GM23338 (cell line): ENCODE measurements at regions not wholly inside any gene's neighbourhood (a gene's known extent, or its start where the extent isn't known, plus 50 kb on each side); places are given as distances from the start of the nearest gene placed in this dataset.

Experiments
- ATAC-seq: fragments of 200-7000 bp; cut with Tn5 transposase; 3 replicates; pipeline ENCODE4 v1.9.1; 2020
- DNase-seq: peaks from one replicate; pipeline ENCODE4 v3.0.0-alpha.2; 2015; ENCODE audit warnings: low spot score
- H2AFZ ChIP-seq: fragments of 200-600 bp; sonication (generic); 2 replicates; pipeline ENCODE4 v1.8.0; 2016; ENCODE audit warnings: antibody characterized with exemption, mild to moderate bottlenecking, moderate library complexity
- H3F3A ChIP-seq: fragments of 200-600 bp; sonication (generic); replicated peaks from 2 replicates; pipeline ENCODE4 v1.8.0; 2017; ENCODE audit warnings: antibody characterized with exemption, mixed run types, low read depth
- H3K27ac ChIP-seq: fragments of 200-600 bp; sonication (generic); 2 replicates; pipeline ENCODE4 v1.6.1; 2016; ENCODE audit warnings: low read depth
- H3K27me3 ChIP-seq: fragments of 200-600 bp; sonication (generic); 2 replicates; pipeline ENCODE4 v1.8.0; 2016; ENCODE audit warnings: mild to moderate bottlenecking, mixed run types, moderate library complexity; ENCODE audit not compliant: insufficient read depth
- H3K36me3 ChIP-seq: fragments of 200-600 bp; sonication (generic); 2 replicates; pipeline ENCODE4 v1.8.0; 2016; ENCODE audit warnings: mild to moderate bottlenecking; ENCODE audit not compliant: insufficient read depth
- H3K4me1 ChIP-seq: fragments of 200-600 bp; sonication (generic); 2 replicates; pipeline ENCODE4 v1.8.0; 2016; ENCODE audit warnings: mild to moderate bottlenecking, moderate library complexity; ENCODE audit not compliant: insufficient read depth
- H3K4me2 ChIP-seq: fragments of 200-600 bp; sonication (generic); 2 replicates; pipeline ENCODE4 v1.7.1; 2017; ENCODE audit warnings: mixed run types
- H3K4me3 ChIP-seq: fragments of 200-600 bp; sonication (generic); 2 replicates; pipeline ENCODE4 v1.6.1; 2016; ENCODE audit warnings: mixed run types
- H3K79me2 ChIP-seq: fragments of 200-600 bp; sonication (generic); replicated peaks from 2 replicates; pipeline ENCODE4 v1.8.0; 2017; ENCODE audit warnings: mild to moderate bottlenecking; ENCODE audit not compliant: insufficient read depth
- H3K9me2 ChIP-seq: fragments of 200-600 bp; sonication (generic); 2 replicates; pipeline ENCODE4 v1.8.0; 2017; ENCODE audit not compliant: insufficient read depth
- H4K20me1 ChIP-seq: fragments of 200-600 bp; sonication (generic); replicated peaks from 2 replicates; pipeline ENCODE4 v1.8.0; 2017; ENCODE audit warnings: mild to moderate bottlenecking; ENCODE audit not compliant: insufficient read depth
- H3K27ac Mint-ChIP-seq: 2 replicates; pipeline ENCODE4 v1.8.0; 2020; ENCODE audit warnings: inconsistent platforms, mild to moderate bottlenecking, moderate library complexity, mixed read lengths
- H3K27me3 Mint-ChIP-seq: 3 replicates; pipeline ENCODE4 v1.8.0; 2022; ENCODE audit warnings: low read depth, mild to moderate bottlenecking, moderate library complexity, mixed read lengths, inconsistent platforms; ENCODE audit not compliant: insufficient read depth, poor library complexity
- H3K36me3 Mint-ChIP-seq: 3 replicates; pipeline ENCODE4 v1.8.0; 2021; ENCODE audit warnings: low read depth, mild to moderate bottlenecking, inconsistent platforms, moderate library complexity, mixed read lengths
- H3K4me1 Mint-ChIP-seq: 3 replicates; pipeline ENCODE4 v1.8.0; 2020; ENCODE audit warnings: mild to moderate bottlenecking, inconsistent platforms, mixed read lengths
- H3K4me3 Mint-ChIP-seq: 3 replicates; pipeline ENCODE4 v1.8.0; 2021; ENCODE audit warnings: moderate library complexity, mild to moderate bottlenecking, inconsistent platforms, mixed read lengths
- H3K9me3 Mint-ChIP-seq: 3 replicates; pipeline ENCODE4 v1.8.0; 2020; ENCODE audit warnings: moderate library complexity, mild to moderate bottlenecking, inconsistent platforms, mixed read lengths
- CREB1 ChIP-seq: fragments of 250-450 bp; sonication (Bioruptor Pico); IDR thresholded peaks from 2 replicates; pipeline ENCODE4 v1.5.0; 2020; ENCODE audit warnings: low read depth, mild to moderate bottlenecking, moderate library complexity
- CTCF ChIP-seq, 2 experiments: fragments of 200-600 bp in 1 of 2; sonication (generic) in 1 of 2; conservative IDR thresholded peaks; 2 replicates each; pipeline versions ENCODE4 v1.5.1 to v1.6.1; 2016 to 2017; ENCODE audit warnings: antibody characterized with exemption in 2 of 2, low read depth in 2 of 2, mild to moderate bottlenecking in 2 of 2, moderate library complexity in 1 of 2
- ETS1 ChIP-seq: IDR thresholded peaks from 2 replicates; pipeline ENCODE4 v1.6.1; 2016; ENCODE audit warnings: antibody characterized with exemption
- EZH2 ChIP-seq: fragments of 200-600 bp; sonication (generic); IDR thresholded peaks from one replicate; pipeline ENCODE4 v1.8.0; 2017; ENCODE audit warnings: antibody characterized with exemption, mild to moderate bottlenecking, low read depth; ENCODE audit not compliant: unreplicated experiment
- JUNB ChIP-seq: IDR thresholded peaks from one replicate; pipeline ENCODE4 v1.6.1; 2016; ENCODE audit warnings: antibody characterized with exemption; ENCODE audit not compliant: unreplicated experiment
- NANOG ChIP-seq: IDR thresholded peaks from 2 replicates; pipeline ENCODE4 v1.6.1; 2016; ENCODE audit warnings: antibody characterized with exemption, borderline replicate concordance
- STAT1 ChIP-seq: IDR thresholded peaks from one replicate; pipeline ENCODE4 v1.6.1; 2016; ENCODE audit warnings: antibody characterized with exemption; ENCODE audit not compliant: unreplicated experiment
- ZNF114 ChIP-seq: fragments of 250-450 bp; sonication (Bioruptor Pico); IDR thresholded peaks from 2 replicates; pipeline ENCODE4 v1.5.0; 2020; ENCODE audit warnings: mild to moderate bottlenecking, moderate library complexity
- ZNF331 ChIP-seq: fragments of 250-450 bp; sonication (Bioruptor Pico); IDR thresholded peaks from 2 replicates; pipeline ENCODE4 v1.5.0; 2020; ENCODE audit warnings: low read depth, mild to moderate bottlenecking, moderate library complexity
- ZNF462 ChIP-seq: fragments of 250-450 bp; sonication (Bioruptor Pico); IDR thresholded peaks from 2 replicates; pipeline ENCODE4 v1.5.0; 2020; ENCODE audit warnings: mild to moderate bottlenecking, moderate library complexity

- Histone ChIP-seq H3K36me3 (no peaks in the 10 kb centered on the region), H3F3A (no peaks in the 10 kb centered on the region), H3K4me3 (no peak overlapping the region), H3K4me2 (no peak overlapping the region), H3K79me2 (no peaks in the 10 kb centered on the region), H2AFZ (no peak overlapping the region), H3K4me1 (no peaks in the 10 kb centered on the region), H4K20me1 (no peaks in the 10 kb centered on the region), H3K27me3 (no peaks in the 10 kb centered on the region), H3K9me2 (no peaks in the 10 kb centered on the region), H3K27ac (no peak overlapping the region)
- ATAC-seq (no peak), DNase-seq (no peak)
- Mint-ChIP-seq H3K4me1 (peaks cover 2% of the 10 kb centered on the region; the same call in 1 of the 3 replicates), H3K4me3 (no peak overlapping the region), H3K9me3 (no peaks in the 10 kb centered on the region), H3K36me3 (no peaks in the 10 kb centered on the region), H3K27ac (no peak overlapping the region), H3K27me3 (no peaks in the 10 kb centered on the region)
- TF ChIP-seq JUNB: no peak
- TF ChIP-seq ETS1: no peak
- TF ChIP-seq CREB1: no peak
- no peak for TF ChIP-seq ZNF331 (CRISPR knock-in tag)
- TF ChIP-seq CTCF (conservative IDR thresholded peaks at IDR 0.05; ENCODE audit: low read depth in 2 of 2): no peak
- no peak for TF ChIP-seq EZH2
- no peak for TF ChIP-seq ZNF114
- TF ChIP-seq NANOG: no peak
- no peak for TF ChIP-seq STAT1
Observed at GRCh38 chr17:21522755-21523336, 146.7 kb downstream of the KCNJ12 start.

- Mint-ChIP-seq H3K4me3 (no peak overlapping the region), H3K9me3 (no peaks in the 10 kb centered on the region)
Observed at GRCh38 chr17:21523497-21524210, 147.5 kb downstream of the KCNJ12 start.

More at GRCh38 chr17:21523497-21524210, 147.5 kb downstream of the KCNJ12 start:
- no peak overlapping the region for H3K27ac ChIP-seq
- DNase-seq (no peak), ATAC-seq (no peak)
- no peaks in the 10 kb centered on the region for H3K4me1 ChIP-seq
- no peaks in the 10 kb centered on the region for H3K9me2 ChIP-seq
- Mint-ChIP-seq H3K27me3 (no peaks in the 10 kb centered on the region), H3K36me3 (no peaks in the 10 kb centered on the region), H3K27ac (no peak overlapping the region), H3K4me1 (peaks cover 8% of the 10 kb centered on the region; the same call in 2 of the 3 replicates)
- no peaks in the 10 kb centered on the region for H3K27me3 ChIP-seq
- TF ChIP-seq JUNB (no peak), CREB1 (no peak), STAT1 (no peak), EZH2 (no peak), ZNF331 (CRISPR knock-in tag) (no peak), ETS1 (no peak), ZNF462 (CRISPR knock-in tag) (no peak)
- no peak overlapping the region for H2AFZ ChIP-seq
- H4K20me1 ChIP-seq: no peaks in the 10 kb centered on the region
- no peaks in the 10 kb centered on the region for H3K79me2 ChIP-seq
- H3F3A ChIP-seq: no peaks in the 10 kb centered on the region
- H3K4me3 ChIP-seq: no peak overlapping the region
- H3K36me3 ChIP-seq: no peaks in the 10 kb centered on the region
- no peak overlapping the region for H3K4me2 ChIP-seq
